HG03135 (cell line): ENCODE measurements at regions not wholly inside any gene's neighbourhood (a gene's known extent, or its start where the extent isn't known, plus 50 kb on each side); places are given as distances from the start of the nearest gene placed in this dataset.

ENCODE experiments used
- ATAC-seq: cut with Tn5 transposase; IDR thresholded peaks from one replicate; pipeline ENCODE4 v1.9.1; 2021; ENCODE audit warnings: mild to moderate bottlenecking, moderate library complexity; ENCODE audit not compliant: unreplicated experiment

DNA sequence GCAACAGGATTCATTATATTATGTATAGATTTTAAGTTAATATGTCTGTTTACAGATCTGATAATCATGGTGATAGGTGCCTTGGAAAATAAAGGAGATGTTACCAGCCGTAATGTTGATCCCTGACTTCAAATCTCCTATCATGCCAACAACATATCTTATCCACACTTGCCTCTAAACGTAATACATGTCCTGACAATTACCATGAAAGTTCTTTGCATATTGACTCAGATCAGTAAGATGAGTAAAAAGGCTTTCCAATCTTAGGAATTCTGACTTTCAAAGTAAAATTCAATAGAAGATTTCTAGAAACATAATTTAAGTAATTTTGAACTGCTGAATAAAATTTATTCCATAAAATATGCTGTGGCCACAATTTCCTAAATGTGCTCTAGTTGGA is 513.3 kb downstream of the ANKRD50 start:
- ATAC-seq = no peak

DNA sequence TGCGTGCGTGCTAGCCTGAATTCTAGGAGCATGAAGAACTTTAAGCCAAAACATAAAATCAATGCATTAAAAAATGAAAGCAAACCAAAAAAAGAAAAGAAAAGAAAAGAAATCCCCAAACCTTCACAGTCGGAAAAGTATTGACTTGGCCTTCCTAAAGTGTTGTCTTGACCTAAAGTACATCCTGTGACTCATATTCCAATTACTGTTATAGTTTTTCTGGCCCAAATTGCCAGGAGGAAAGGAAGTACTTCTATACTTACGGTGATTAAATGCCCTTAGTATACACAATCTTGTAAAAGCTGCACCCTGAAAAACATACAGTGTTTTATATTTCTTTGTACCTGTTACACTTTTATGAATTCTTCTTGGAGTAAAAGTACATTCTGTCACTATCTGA is 512.8 kb downstream of the ANKRD50 start:
- ATAC-seq = no peak

DNA sequence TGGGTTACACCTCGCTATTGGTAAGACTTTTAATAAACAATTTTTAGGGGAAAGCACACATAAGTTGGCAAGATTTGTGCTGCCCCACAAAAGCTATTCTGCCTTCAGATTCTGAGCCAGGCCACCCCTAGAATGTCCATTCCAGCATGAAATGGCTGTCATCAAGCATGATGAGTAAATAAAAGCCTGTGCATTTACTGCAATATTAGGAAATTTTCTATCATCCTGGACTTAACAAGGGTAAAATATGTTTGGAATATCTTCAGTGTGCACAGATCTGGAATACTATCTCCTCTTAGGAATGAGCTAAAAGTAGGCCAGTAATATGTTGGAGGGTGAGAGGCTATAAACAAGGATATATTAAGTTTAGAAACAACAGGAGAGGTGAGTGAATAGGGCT is 510.9 kb downstream of the ANKRD50 start:
- ATAC-seq = no peak

GRCh38 chr4:124202099-124202498 is 510.4 kb downstream of the ANKRD50 start:
- ATAC-seq = no peak

DNA sequence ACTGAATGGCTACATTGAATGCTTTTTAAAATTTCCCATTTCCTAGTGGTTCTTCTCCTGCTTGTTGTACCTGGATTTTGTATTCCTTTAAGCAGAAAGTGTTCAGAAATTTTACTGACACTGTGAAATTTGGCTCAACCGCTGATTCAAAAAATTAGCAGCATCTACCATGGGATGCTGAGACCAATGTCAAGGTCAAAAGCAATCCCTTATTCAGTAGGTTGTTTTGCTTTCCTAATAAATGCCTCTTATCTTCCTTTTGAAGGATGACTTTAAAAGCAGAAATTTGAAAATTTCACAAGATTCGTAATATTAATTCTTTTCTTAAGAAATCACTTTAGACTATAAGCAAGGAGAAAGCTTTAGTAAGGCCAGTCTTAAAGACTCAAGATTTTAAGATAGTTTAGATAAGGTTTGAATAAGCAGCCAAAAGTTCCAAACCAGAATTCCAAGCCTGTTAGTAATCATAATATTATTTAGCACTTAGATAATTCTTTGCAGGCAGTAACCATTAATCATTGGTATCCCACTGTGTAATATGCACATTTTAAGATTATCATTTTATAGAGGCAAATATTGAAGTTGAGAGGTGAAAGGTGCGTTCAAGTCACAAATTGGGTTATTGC is 508.8 kb downstream of the ANKRD50 start:
- no peak for ATAC-seq

GRCh38 chr4:124206779-124207605 is 505.5 kb downstream of the ANKRD50 start:
- ATAC-seq = no peak

DNA sequence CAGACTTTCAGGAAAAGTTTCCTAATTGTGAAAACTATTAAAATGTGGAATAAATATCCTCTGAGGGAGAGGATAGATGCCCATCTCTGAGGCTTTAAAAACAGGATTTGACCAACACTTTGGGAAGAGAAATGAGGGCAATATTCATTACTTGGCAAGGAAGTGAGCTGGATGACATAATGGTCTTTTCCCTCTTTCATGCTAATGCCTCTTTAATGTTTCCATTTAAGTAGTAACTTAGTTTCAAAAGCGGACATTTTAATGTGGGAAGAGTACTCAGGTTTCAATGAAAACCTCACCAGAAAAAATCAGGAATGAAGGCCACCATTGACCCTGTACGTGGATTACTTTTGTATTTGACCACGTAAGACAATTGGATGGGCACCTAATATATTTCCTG is 503.3 kb downstream of the ANKRD50 start:
- no peak for ATAC-seq

DNA sequence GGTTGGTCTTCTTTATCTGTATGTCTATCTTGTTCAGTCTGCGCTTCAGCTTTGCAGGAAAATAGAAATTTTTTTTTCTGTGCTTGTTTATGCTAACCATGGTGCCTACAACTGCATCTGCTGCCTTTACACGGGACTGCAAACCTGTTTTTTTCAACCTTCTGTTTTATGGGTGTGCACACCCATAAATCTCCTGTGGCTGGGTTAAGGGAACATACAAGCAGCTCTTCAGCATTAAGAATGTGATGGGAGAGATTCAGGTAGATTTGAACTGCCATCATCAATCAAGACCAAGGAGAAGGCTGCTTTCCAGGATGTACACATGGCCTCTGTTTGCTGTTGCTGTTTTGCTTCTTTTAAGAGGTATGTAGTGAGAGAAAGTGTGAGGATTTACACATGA is 502.9 kb downstream of the ANKRD50 start:
- ATAC-seq = no peak

DNA sequence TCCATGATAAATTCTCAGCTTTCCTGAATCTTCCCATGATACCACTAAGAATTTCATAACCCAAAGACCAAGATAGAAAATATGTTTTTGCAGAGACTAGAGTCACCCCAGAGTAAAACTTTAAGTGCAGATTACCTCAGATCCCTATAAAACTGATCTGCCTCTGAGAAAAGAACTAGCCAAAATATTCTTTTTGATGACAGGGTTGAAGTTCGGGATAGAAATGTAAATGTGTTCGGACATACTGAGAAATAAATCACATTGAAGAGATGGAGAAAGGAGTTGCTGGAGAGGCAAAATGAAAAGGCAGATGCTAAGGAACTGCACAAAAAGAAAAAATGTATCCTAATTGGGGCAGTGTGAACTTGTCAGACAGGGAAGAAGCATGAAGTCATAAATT is 501.8 kb downstream of the ANKRD50 start:
- no peak for ATAC-seq

GRCh38 chr4:124212815-124213630 is 499.5 kb downstream of the ANKRD50 start:
- no peak for ATAC-seq

DNA sequence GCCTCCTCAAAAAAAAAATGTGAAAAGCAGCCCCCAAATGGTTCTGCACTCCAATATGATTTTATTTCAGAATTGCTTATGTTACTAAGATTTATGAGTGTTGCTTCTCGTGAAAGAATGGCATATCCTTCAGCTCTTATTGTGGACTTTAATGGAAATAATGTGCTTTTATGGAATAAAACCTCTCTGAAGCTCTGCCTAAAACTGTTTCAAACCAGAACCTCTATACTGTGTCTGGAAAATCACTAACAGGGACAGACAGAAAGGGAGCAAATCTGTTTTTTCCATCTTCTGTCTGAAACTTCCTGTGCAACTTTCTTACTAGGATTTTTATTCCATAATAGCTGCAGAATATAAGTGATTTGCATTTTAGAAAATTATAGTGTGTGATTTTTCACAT is 493.1 kb downstream of the ANKRD50 start:
- ATAC-seq = no peak

- no peak for ATAC-seq
Measured at GRCh38 chr4:124224256-124224655, 488.3 kb downstream of the ANKRD50 start.

DNA sequence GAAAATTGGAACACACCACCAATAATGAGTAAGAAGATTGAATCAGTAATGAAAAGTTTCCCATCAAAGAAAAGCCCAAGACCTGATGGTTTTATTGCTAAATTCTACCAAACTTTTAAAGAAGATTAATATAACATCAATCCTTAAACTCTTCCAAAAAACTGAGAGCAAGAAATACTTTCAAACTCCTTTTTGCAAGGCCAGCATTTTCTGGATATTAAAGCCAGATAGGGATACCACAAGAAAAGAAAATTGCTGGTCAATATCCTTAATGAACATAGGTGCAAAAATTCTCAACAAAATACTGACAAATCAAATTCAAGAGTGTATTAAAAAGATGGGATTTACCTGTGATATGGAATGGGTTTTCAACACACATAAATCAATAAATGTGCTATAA is 484.6 kb downstream of the ANKRD50 start:
- ATAC-seq = no peak

GRCh38 chr4:124230268-124230667 is 482.3 kb downstream of the ANKRD50 start:
- ATAC-seq = no peak

DNA sequence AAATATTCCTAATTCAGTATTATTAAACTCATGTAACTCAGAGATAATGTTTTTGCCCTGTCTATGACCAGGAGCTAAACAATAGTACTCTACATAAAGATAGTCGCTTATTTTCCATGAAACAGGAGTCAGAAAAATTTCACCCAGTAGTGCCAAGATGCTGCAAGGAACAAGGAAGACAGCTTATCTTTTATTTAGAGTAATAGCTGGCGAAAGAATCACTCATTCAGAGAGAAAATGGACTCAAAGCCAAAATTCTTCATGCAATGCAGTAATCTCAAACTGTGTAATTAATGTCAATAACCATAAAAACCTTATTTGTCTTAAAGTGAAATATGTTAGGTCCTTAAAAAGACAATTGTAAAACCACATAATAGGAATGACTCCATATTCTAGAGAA is 477.8 kb downstream of the ANKRD50 start:
- ATAC-seq = no peak

GRCh38 chr4:124243671-124244366 is 468.7 kb downstream of the ANKRD50 start:
- ATAC-seq = no peak

DNA sequence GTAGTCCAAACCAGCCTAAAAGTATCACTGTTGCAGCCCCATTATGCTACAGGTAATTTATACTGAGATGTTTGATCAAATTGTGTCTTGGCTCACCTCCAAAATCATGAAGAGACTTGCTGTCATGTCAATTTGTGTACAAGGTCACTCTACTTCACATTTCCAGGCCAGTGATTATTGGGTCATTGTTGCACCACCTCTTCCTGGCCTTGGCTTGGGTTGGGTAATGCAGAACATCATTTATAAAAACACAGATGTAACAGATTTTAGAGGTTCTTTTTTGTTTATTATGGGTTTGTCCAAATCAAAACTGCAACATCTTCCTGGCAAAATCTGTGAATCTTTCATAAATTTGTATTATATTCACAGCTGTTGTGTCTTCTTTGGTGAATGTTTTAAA is 459.5 kb downstream of the ANKRD50 start:
- ATAC-seq = no peak

GRCh38 chr4:124262211-124263179 is 450.0 kb downstream of the ANKRD50 start:
- ATAC-seq = peak; percentile 90

- ATAC-seq = no peak
Measured at GRCh38 chr4:124265701-124266100, 446.8 kb downstream of the ANKRD50 start.

GRCh38 chr4:124266721-124267120 is 445.8 kb downstream of the ANKRD50 start:
- no peak for ATAC-seq
